ENCODE measurements at regions not wholly inside any gene's neighbourhood (a gene's known extent, or its start where the extent isn't known, plus 50 kb on each side); places are given as distances from the start of the nearest gene placed in this dataset.

DNA sequence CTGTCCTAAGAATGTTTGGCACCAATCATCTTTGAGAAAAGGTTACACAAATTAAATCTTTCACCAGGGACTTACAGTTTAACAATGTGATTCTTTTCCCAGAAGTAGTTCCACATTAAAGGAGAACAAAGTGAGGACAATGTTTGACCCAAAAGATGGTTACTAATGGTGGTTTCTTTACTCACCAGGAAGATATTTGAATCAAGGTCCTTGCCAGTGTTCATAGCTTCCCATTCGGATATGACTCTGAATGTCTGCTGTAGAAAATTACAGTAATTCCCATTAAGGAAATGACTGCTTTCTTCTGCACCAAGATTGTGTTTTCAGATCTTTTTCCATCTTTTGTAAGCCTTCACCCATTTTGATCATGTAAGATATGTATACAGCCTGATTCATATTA is 114.6 kb upstream of the ADAMTSL1 start:
- no peak for DNase-seq (ENCODE audit: low read depth, low spot score)
- H3K27ac ChIP-seq: no peak overlapping the region

- DNase-seq (ENCODE audit: low read depth, low spot score): no peak
- no peak overlapping the region for H3K27ac ChIP-seq
These were observed 113.9 kb upstream of the ADAMTSL1 start for GRCh38 chr9:18360005-18360404.

GRCh38 chr9:18361646-18362045 is 112.3 kb upstream of the ADAMTSL1 start:
- H3K27ac ChIP-seq: no peak overlapping the region
- no peak for DNase-seq (ENCODE audit: low read depth, low spot score)

- H3K27ac ChIP-seq: no peak overlapping the region
These were observed 111.8 kb upstream of the ADAMTSL1 start for GRCh38 chr9:18362166-18362565.

GRCh38 chr9:18362901-18363685 is 110.9 kb upstream of the ADAMTSL1 start:
- no peak for DNase-seq (ENCODE audit: low read depth, low spot score)
- H3K27ac ChIP-seq: no peak overlapping the region

More at GRCh38 chr9:18362166-18362565, 111.8 kb upstream of the ADAMTSL1 start:
- DNase-seq (ENCODE audit: low read depth, low spot score): no peak

DNA sequence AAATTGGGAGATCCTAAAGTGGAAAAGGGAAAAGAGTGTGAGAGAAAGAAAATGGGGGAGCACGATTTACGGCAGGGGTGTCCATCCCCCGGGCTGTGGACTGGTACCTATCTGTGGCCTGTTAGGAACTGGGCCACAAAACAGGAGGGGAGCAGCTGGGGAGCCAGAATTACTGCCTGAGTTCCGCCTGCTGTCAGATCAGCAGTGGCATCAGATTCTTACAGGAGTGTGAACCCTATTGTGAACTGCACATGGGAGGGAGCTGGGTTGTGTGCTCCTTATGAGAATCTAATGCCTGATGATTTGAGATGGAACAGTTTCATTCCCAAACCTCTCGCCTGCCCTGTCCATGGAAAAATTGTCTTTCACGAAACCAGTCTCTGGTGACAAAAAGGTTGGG is 108.3 kb upstream of the ADAMTSL1 start:
- DNase-seq (ENCODE audit: low read depth, low spot score): no peak
- H3K27ac ChIP-seq: no peak overlapping the region

DNA sequence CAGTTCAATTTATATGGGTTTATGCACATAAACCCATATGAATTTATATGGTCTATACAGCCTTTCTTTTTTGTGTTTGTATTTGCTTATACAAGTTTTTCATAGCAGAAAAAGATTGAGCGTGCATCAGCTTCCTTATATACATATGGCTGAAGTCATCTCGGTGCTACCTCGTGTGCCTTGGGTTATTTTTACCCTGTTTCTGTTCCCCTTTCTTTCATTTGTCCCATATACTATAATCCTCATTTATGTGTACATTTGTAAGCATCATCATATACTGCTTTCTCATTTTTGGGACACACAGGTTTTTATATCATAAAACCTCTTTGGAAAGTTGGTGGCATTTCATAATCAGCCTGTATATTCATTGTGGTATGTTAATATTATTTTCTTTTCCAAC is 107.8 kb upstream of the ADAMTSL1 start:
- H3K27ac ChIP-seq: no peak overlapping the region
- DNase-seq (ENCODE audit: low read depth, low spot score): no peak

GRCh38 chr9:18368206-18368605 is 105.7 kb upstream of the ADAMTSL1 start:
- DNase-seq (ENCODE audit: low read depth, low spot score): no peak
- no peak overlapping the region for H3K27ac ChIP-seq

GRCh38 chr9:18371141-18371540 is 102.8 kb upstream of the ADAMTSL1 start:
- DNase-seq (ENCODE audit: low read depth, low spot score): no peak
- no peak overlapping the region for H3K27ac ChIP-seq

DNA sequence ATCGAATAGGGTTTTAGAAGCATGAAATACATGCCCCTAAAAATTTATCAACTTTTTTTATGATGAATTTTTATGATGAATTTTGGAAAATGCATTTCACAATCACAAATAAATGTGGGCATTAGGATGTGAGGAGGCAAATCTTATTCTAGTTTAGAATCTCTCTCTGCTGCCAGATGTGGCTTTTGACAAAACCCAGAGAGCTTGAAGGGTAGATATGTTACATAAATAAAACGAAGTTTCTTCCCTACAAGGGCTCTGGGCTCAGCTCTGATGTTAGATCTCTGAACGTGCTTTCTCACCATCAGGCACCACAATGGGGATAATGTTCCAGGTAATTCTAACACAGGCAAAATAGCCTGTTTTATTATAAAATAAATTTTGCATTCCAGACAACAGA is 102.3 kb upstream of the ADAMTSL1 start:
- H3K27ac ChIP-seq: no peak overlapping the region
- no peak for DNase-seq (ENCODE audit: low read depth, low spot score)

DNA sequence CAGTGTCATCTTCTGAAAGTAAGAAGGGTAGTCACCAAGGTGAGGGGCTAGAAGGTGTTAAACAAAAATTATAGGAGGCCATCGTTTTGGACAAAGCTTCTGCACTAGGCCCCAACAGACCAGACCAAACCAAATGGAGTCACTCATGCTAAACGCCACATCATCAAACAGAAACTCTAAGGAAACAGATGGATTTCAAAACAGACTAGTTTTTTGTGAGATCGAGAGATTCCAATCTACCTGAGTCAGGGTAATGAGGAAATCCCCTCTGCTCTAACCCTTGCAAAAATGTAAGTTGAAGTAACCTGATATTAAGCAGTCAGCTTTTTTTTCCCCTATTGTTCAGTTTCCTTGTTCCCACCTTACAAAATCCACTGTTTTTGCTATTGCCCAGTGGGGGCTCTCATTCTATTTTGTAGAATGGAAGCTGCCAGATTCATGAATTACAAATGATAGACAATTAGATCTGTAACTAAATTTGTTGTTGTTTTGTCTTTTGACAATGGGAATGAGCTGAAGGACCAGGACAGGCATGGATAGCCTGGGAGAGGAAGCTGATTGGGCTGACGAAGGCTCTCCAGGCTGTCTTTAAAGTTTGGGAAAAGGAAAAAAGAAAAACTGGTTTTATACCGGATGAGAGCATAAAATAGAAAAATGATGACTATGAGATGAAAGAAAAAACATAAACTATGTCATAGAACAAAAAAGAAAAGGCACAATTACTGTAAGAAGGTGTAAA is 94.7 kb upstream of the ADAMTSL1 start:
- H3K27ac ChIP-seq: peak overlapping the region; percentile 36
- peak; percentile 51 for DNase-seq (ENCODE audit: low read depth, low spot score)

GRCh38 chr9:18382243-18382642 is 91.7 kb upstream of the ADAMTSL1 start:
- DNase-seq (ENCODE audit: low read depth, low spot score): no peak
- no peak overlapping the region for H3K27ac ChIP-seq

DNA sequence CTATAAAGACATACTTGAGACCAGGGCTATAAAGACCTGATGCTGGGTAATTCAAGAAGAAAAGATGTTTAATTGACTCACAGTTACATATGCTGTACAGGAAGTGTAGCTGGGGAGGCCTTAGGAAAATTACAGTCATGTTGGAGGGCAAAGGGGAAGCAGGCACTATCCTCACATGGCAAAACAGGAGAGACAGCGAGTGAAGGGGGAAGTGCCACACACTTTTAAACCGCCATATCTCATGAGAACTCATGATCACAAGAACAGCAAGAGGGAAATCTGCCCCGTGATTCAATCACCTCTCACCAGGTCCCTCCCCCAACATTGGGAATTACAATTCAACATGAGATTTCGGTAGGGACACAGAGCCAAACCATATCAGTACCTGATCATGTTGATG is 89.9 kb upstream of the ADAMTSL1 start:
- DNase-seq (ENCODE audit: low read depth, low spot score): no peak
- H3K27ac ChIP-seq: no peak overlapping the region

DNA sequence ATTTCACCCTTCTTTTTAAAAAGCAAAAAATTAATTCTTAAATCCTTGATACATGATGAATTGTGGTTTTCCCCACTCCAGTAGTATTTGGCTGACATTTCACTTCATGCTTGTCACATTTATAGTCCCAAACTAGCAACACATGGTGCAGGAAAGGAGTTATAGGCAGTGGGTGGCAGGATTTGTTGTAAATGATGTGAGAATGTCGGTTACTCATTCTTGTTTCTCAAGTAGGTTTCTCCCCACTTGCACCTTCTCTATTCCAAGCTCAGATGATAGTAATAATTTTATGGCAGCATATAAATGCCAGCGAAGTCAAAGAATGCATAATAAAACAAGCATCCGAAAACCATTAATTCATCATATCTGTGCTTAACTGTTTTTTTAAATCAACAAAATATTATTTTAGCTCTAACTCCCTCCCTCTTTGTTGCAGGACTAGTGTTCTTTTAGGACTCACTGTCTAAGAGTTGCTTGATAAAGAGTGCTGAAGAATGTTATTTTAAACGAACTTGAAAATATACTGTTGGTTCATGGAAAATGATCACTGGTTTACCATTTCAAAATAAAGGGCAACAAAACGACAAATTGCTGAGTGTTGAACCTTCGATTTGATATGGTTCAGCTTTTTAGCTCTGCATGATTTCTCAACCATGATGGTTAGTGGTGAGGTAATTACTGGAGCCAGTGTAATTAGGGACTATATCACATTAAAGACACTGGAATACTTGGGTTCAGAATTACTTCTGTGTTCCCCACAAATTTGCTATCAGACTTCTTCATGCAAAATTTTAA is 88.1 kb upstream of the ADAMTSL1 start:
- H3K27ac ChIP-seq: no peak overlapping the region
- DNase-seq (ENCODE audit: low read depth, low spot score): no peak

- no peak for DNase-seq (ENCODE audit: low read depth, low spot score)
- H3K27ac ChIP-seq: no peak overlapping the region
These were observed 83.6 kb upstream of the ADAMTSL1 start for GRCh38 chr9:18390393-18390792.

DNA sequence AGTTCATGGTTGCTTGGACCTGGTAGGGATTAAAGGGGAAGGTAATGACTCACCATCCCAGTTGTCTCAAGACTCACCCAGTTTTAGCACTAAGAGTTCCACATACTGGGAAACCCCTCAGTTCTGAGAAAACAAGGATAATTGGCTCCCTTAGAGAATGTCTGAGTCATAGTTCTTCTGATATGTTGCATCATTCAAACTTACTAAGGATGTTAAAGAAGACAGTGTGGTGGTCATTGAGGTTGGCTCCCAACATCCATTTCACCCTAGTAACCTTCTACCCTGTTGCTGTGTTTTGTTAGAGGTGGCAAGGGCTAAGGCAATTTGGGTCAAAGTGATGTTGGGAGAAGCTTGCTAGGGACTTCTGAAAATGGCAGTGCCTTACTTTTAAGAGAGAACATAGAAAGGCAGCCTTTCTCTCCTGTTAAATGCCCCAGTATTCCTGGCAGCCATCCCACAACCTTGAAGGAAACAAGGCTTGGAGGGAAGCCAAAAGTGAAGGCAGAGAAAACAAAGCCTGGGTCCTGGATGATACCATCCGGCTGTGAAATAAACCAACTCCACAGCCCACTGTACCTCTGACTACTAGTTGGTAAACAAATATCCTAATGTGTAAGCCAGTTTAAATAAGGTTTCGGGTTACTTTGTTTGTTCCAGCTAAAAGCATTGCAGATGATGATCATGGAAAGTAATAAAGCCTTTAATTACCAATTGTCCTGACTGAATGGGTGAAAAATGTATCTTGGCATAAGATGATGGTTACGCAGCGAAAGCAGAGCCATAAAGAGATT is 80.4 kb upstream of the ADAMTSL1 start:
- H3K27ac ChIP-seq: peak overlapping the region; percentile 84
- peak; percentile 90 for DNase-seq (ENCODE audit: low read depth, low spot score)

- H3K27ac ChIP-seq: no peak overlapping the region
- no peak for DNase-seq (ENCODE audit: low read depth, low spot score)
These were observed 79.1 kb upstream of the ADAMTSL1 start for GRCh38 chr9:18394847-18395351.

- DNase-seq (ENCODE audit: low read depth, low spot score): no peak
- no peak overlapping the region for H3K27ac ChIP-seq
These were observed 77.7 kb upstream of the ADAMTSL1 start for GRCh38 chr9:18396102-18396728.

DNA sequence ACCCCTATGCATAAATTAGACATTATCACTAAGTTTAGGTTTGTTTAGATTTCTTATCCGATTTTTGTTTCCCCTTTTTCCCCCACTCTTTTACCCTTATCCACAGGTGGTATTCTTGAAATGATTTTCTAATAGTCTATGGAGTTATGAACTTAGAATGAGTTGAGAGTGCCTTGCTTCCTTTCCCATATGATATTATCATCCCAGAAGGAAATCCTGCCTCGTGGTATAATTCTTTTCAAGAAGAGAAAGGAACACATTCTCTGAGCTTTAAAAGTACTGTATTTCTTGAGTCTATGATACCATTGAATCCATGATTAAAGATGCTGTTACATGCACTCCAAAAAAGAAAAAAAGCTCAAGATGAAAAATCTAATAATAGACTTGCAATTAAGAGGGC is 76.9 kb upstream of the ADAMTSL1 start:
- H3K27ac ChIP-seq: no peak overlapping the region
- no peak for DNase-seq (ENCODE audit: low read depth, low spot score)

GRCh38 chr9:18398038-18398437 is 75.9 kb upstream of the ADAMTSL1 start:
- DNase-seq (ENCODE audit: low read depth, low spot score): no peak
- H3K27ac ChIP-seq: no peak overlapping the region

All from epithelial cell of prostate (primary cell).